ENCODE measurements at regions not wholly inside any gene's neighbourhood (a gene's known extent, or its start where the extent isn't known, plus 50 kb on each side); places are given as distances from the start of the nearest gene placed in this dataset.

DNA sequence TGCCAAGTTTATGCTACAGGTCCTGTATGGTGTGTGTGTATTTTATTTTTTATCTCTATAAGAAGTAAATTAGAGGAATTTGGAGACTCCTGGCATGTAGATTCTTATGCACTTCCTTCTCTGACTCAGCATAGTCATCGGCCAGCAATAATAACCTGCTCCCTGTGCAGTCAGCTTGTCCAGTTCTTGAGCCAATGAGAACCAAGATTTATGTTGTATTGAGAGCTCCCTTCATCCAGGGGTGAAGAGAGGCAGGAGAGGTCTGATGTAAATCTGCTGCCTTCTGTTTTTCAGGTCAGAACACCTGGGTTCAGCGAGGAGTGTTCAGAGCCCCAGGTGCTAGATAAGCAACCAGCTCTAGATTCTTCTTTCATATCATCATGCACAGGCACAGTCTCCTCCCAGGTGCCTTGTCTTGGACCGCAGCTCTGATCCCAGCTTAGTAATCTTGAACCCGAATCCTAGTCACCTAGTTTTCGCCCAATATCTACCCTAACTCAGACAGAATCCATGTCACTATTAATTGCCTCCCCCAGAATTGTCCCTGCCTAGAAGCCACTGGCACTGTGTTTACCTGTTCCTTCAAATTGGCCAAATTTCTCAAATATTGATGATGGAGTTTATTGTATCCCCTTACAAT lies 328.2 kb upstream of the NCAM1 start:
- Histone ChIP-seq H3K36me3 (no peaks in the 10 kb centered on the region), H3K9me3 (ENCODE audit: severe bottlenecking) (no peaks in the 10 kb centered on the region), H3K4me3 (ENCODE audit: low read depth, low read length) (no peak overlapping the region), H3K27me3 (ENCODE audit: insufficient read depth, low read depth, severe bottlenecking) (no peaks in the 10 kb centered on the region), H3K27ac (no peak overlapping the region)
- no peak for DNase-seq
- TF ChIP-seq, protein P1, sequence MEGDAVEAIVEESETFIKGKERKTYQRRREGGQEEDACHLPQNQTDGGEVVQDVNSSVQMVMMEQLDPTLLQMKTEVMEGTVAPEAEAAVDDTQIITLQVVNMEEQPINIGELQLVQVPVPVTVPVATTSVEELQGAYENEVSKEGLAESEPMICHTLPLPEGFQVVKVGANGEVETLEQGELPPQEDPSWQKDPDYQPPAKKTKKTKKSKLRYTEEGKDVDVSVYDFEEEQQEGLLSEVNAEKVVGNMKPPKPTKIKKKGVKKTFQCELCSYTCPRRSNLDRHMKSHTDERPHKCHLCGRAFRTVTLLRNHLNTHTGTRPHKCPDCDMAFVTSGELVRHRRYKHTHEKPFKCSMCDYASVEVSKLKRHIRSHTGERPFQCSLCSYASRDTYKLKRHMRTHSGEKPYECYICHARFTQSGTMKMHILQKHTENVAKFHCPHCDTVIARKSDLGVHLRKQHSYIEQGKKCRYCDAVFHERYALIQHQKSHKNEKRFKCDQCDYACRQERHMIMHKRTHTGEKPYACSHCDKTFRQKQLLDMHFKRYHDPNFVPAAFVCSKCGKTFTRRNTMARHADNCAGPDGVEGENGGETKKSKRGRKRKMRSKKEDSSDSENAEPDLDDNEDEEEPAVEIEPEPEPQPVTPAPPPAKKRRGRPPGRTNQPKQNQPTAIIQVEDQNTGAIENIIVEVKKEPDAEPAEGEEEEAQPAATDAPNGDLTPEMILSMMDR (IDR thresholded peaks at IDR 0.05; ENCODE audit: low read depth, low read length) = no peak

DNA sequence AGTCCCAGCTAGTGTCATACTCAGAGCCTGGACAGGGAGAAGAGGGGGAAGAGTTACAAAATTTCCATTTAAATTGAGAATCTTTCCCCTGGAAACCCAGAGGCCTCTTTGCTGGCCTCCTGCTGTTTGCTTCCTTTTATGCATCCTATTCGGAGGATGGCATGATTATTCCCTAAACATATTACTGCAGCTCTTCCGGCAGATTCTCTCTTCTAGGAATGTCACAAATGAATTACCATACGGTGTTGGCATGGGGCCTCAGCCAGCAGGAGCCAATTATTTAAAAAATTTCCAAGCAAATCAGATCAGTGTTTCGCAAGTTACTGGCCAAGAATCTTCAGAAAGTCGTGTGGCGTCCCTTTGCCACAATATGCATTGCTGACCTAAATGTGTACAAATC lies 326.7 kb upstream of the NCAM1 start:
- TF ChIP-seq, protein P1 (IDR thresholded peaks at IDR 0.05; ENCODE audit: low read depth, low read length) = no peak
- no peak overlapping the region for H3K4me3 ChIP-seq (ENCODE audit: low read depth, low read length)
- no peaks in the 10 kb centered on the region for H3K27me3 ChIP-seq (ENCODE audit: insufficient read depth, low read depth, severe bottlenecking)
- H3K9me3 ChIP-seq (ENCODE audit: severe bottlenecking) = peaks cover 4% of the 10 kb centered on the region
- no peaks in the 10 kb centered on the region for H3K36me3 ChIP-seq
- H3K27ac ChIP-seq = no peak overlapping the region
- DNase-seq = no peak

GRCh38 chr11:112634995-112635737 lies 326.1 kb upstream of the NCAM1 start:
- no peaks in the 10 kb centered on the region for H3K36me3 ChIP-seq
- TF ChIP-seq, protein P1 (IDR thresholded peaks at IDR 0.05; ENCODE audit: low read depth, low read length) = no peak
- no peak for DNase-seq
- no peak overlapping the region for H3K27ac ChIP-seq
- no peak overlapping the region for H3K4me3 ChIP-seq (ENCODE audit: low read depth, low read length)
- no peaks in the 10 kb centered on the region for H3K27me3 ChIP-seq (ENCODE audit: insufficient read depth, low read depth, severe bottlenecking)
- H3K9me3 ChIP-seq (ENCODE audit: severe bottlenecking) = peaks cover 7% of the 10 kb centered on the region

GRCh38 chr11:112637076-112637475 lies 324.1 kb upstream of the NCAM1 start:
- no peak for DNase-seq
- Histone ChIP-seq H3K9me3 (ENCODE audit: severe bottlenecking) (peaks cover 7% of the 10 kb centered on the region), H3K36me3 (no peaks in the 10 kb centered on the region), H3K27me3 (ENCODE audit: insufficient read depth, low read depth, severe bottlenecking) (no peaks in the 10 kb centered on the region), H3K27ac (no peak overlapping the region), H3K4me3 (ENCODE audit: low read depth, low read length) (no peak overlapping the region)
- TF ChIP-seq, protein P1 (IDR thresholded peaks at IDR 0.05; ENCODE audit: low read depth, low read length) = no peak

- peaks cover 7% of the 10 kb centered on the region for H3K9me3 ChIP-seq (ENCODE audit: severe bottlenecking)
- no peak for DNase-seq
- no peak overlapping the region for H3K27ac ChIP-seq
- TF ChIP-seq, protein P1 (IDR thresholded peaks at IDR 0.05; ENCODE audit: low read depth, low read length) = no peak
- no peaks in the 10 kb centered on the region for H3K36me3 ChIP-seq
- no peaks in the 10 kb centered on the region for H3K27me3 ChIP-seq (ENCODE audit: insufficient read depth, low read depth, severe bottlenecking)
- no peak overlapping the region for H3K4me3 ChIP-seq (ENCODE audit: low read depth, low read length)
These were observed 323.3 kb upstream of the NCAM1 start for GRCh38 chr11:112637876-112638275.
